Neuron (in vitro differentiated cells): ENCODE measurements at regions not wholly inside any gene's neighbourhood (a gene's known extent, or its start where the extent isn't known, plus 50 kb on each side); places are given as distances from the start of the nearest gene placed in this dataset.
"Not testable (repeated sequence)": the region's sequence is repeated elsewhere in the genome, so short reads cannot be mapped to it uniquely, and the experiment has no call there.

Source experiments
- H2AFZ ChIP-seq: one replicate; pipeline ENCODE4 v1.6.1; 2013; ENCODE audit warnings: low read depth, mild to moderate bottlenecking, inconsistent platforms, low read length, moderate library complexity
- H3K27me3 ChIP-seq: one replicate; pipeline ENCODE4 v1.6.1; 2013; ENCODE audit warnings: low read length; ENCODE audit not compliant: insufficient read depth
- H3K36me3 ChIP-seq: one replicate; pipeline ENCODE4 v1.6.1; 2013; ENCODE audit warnings: low read length; ENCODE audit not compliant: insufficient read depth
- H3K4me1 ChIP-seq: one replicate; pipeline ENCODE4 v1.6.1; 2013; ENCODE audit warnings: low read length; ENCODE audit not compliant: insufficient read depth
- H3K4me3 ChIP-seq: 2 replicates; pipeline ENCODE4 v1.5.1; 2013; ENCODE audit warnings: mild to moderate bottlenecking, low read length, moderate library complexity
- H3K9me3 ChIP-seq: one replicate; pipeline ENCODE4 v1.6.1; 2013; ENCODE audit warnings: low read length

- Histone ChIP-seq H3K4me3 (no peak overlapping the region), H3K4me1 (peaks cover 15% of the 10 kb centered on the region), H2AFZ (no peak overlapping the region), H3K27me3 (no peaks in the 10 kb centered on the region), H3K36me3 (no peaks in the 10 kb centered on the region), H3K9me3 (no peaks in the 10 kb centered on the region)
These were observed 2438.2 kb upstream of the PCDH20 start for GRCh38 chr13:63853816-63854215.

- Histone ChIP-seq H3K27me3 (no peaks in the 10 kb centered on the region), H3K4me3 (no peak overlapping the region)
These were observed 2435.9 kb upstream of the PCDH20 start for GRCh38 chr13:63851526-63851925.

GRCh38 chr13:63843766-63844699, 2428.4 kb upstream of the PCDH20 start:
- H3K36me3 ChIP-seq = no peaks in the 10 kb centered on the region
- H3K4me3 ChIP-seq = no peak overlapping the region
- H3K27me3 ChIP-seq = no peaks in the 10 kb centered on the region
- H3K9me3 ChIP-seq = no peaks in the 10 kb centered on the region
- no peak overlapping the region for H2AFZ ChIP-seq
- H3K4me1 ChIP-seq = no peaks in the 10 kb centered on the region

More at GRCh38 chr13:63851526-63851925, 2435.9 kb upstream of the PCDH20 start:
- Histone ChIP-seq H2AFZ (no peak overlapping the region), H3K36me3 (no peaks in the 10 kb centered on the region), H3K9me3 (no peaks in the 10 kb centered on the region), H3K4me1 (no peaks in the 10 kb centered on the region)

- Histone ChIP-seq H3K4me1 (no peaks in the 10 kb centered on the region), H3K9me3 (no peaks in the 10 kb centered on the region), H3K4me3 (no peak overlapping the region), H3K36me3 (no peaks in the 10 kb centered on the region), H3K27me3 (no peaks in the 10 kb centered on the region), H2AFZ (no peak overlapping the region)
These were observed 2426.5 kb upstream of the PCDH20 start for GRCh38 chr13:63842102-63842501.

GRCh38 chr13:63840551-63841421, 2425.1 kb upstream of the PCDH20 start:
- H3K9me3 ChIP-seq = no peaks in the 10 kb centered on the region
- no peaks in the 10 kb centered on the region for H3K4me1 ChIP-seq
- H3K36me3 ChIP-seq = no peaks in the 10 kb centered on the region
- H2AFZ ChIP-seq = no peak overlapping the region
- H3K27me3 ChIP-seq = no peaks in the 10 kb centered on the region
- H3K4me3 ChIP-seq = no peak overlapping the region

GRCh38 chr13:63838366-63839110, 2422.9 kb upstream of the PCDH20 start:
- no peaks in the 10 kb centered on the region for H3K9me3 ChIP-seq

GRCh38 chr13:63837701-63838100, 2422.1 kb upstream of the PCDH20 start:
- not testable (repeated sequence) for H3K4me3 ChIP-seq, H3K9me3 ChIP-seq, H2AFZ ChIP-seq, H3K4me1 ChIP-seq, H3K36me3 ChIP-seq, H3K27me3 ChIP-seq

More at GRCh38 chr13:63838366-63839110, 2422.9 kb upstream of the PCDH20 start:
- Histone ChIP-seq H3K27me3 (no peaks in the 10 kb centered on the region), H3K4me1 (no peaks in the 10 kb centered on the region), H2AFZ (no peak overlapping the region), H3K4me3 (no peak overlapping the region), H3K36me3 (no peaks in the 10 kb centered on the region)

GRCh38 chr13:63829609-63830008, 2414.0 kb upstream of the PCDH20 start:
- not testable (repeated sequence) for H3K4me3 ChIP-seq, H3K4me1 ChIP-seq, H3K27me3 ChIP-seq, H3K9me3 ChIP-seq, H2AFZ ChIP-seq, H3K36me3 ChIP-seq

- not testable (repeated sequence) for H3K9me3 ChIP-seq, H3K36me3 ChIP-seq, H3K4me3 ChIP-seq, H2AFZ ChIP-seq, H3K4me1 ChIP-seq, H3K27me3 ChIP-seq
These were observed 2406.1 kb upstream of the PCDH20 start for GRCh38 chr13:63821785-63822184.

GRCh38 chr13:63811428-63812004, 2395.9 kb upstream of the PCDH20 start:
- H2AFZ ChIP-seq, H3K4me1 ChIP-seq, H3K36me3 ChIP-seq, H3K27me3 ChIP-seq, H3K4me3 ChIP-seq, H3K9me3 ChIP-seq: not testable (repeated sequence)

GRCh38 chr13:63791134-63791533, 2375.5 kb upstream of the PCDH20 start:
- H3K27me3 ChIP-seq, H3K9me3 ChIP-seq, H3K4me1 ChIP-seq, H2AFZ ChIP-seq, H3K36me3 ChIP-seq, H3K4me3 ChIP-seq: not testable (repeated sequence)

GRCh38 chr13:63774133-63774532, 2358.5 kb upstream of the PCDH20 start:
- Histone ChIP-seq H3K9me3 (no peaks in the 10 kb centered on the region), H3K36me3 (no peaks in the 10 kb centered on the region), H3K4me1 (no peaks in the 10 kb centered on the region), H3K4me3 (no peak overlapping the region), H2AFZ (no peak overlapping the region), H3K27me3 (no peaks in the 10 kb centered on the region)
